ENCODE measurements at regions not wholly inside any gene's neighbourhood (a gene's known extent, or its start where the extent isn't known, plus 50 kb on each side); places are given as distances from the start of the nearest gene placed in this dataset.

- no peak for DNase-seq (ENCODE audit: low read depth)
- H3K4me3 ChIP-seq (ENCODE audit: low read depth, low read length): no peak overlapping the region
- no peak for TF ChIP-seq CTCF (IDR thresholded peaks at IDR 0.05; ENCODE audit: low read depth, low read length, missing control alignments)
Observed at GRCh38 chr2:48856144-48856543, 100.6 kb upstream of the LHCGR start.

- no peak overlapping the region for H3K4me3 ChIP-seq (ENCODE audit: low read depth, low read length)
- no peak for DNase-seq (ENCODE audit: low read depth)
- TF ChIP-seq CTCF (IDR thresholded peaks at IDR 0.05; ENCODE audit: low read depth, low read length, missing control alignments): no peak
Observed at GRCh38 chr2:48855142-48855541, 99.6 kb upstream of the LHCGR start.

GRCh38 chr2:48854681-48855080 is 99.2 kb upstream of the LHCGR start:
- no peak overlapping the region for H3K4me3 ChIP-seq (ENCODE audit: low read depth, low read length)
- no peak for TF ChIP-seq CTCF (IDR thresholded peaks at IDR 0.05; ENCODE audit: low read depth, low read length, missing control alignments)
- DNase-seq (ENCODE audit: low read depth): no peak

GRCh38 chr2:48852938-48853337 is 97.4 kb upstream of the LHCGR start:
- DNase-seq (ENCODE audit: low read depth): no peak
- TF ChIP-seq CTCF (IDR thresholded peaks at IDR 0.05; ENCODE audit: low read depth, low read length, missing control alignments): no peak

GRCh38 chr2:48851161-48851560 is 95.6 kb upstream of the LHCGR start:
- no peak for DNase-seq (ENCODE audit: low read depth)
- no peak overlapping the region for H3K4me3 ChIP-seq (ENCODE audit: low read depth, low read length)
- TF ChIP-seq CTCF (IDR thresholded peaks at IDR 0.05; ENCODE audit: low read depth, low read length, missing control alignments): no peak

More at GRCh38 chr2:48852938-48853337, 97.4 kb upstream of the LHCGR start:
- H3K4me3 ChIP-seq (ENCODE audit: low read depth, low read length): no peak overlapping the region

GRCh38 chr2:48849770-48850169 is 94.2 kb upstream of the LHCGR start:
- TF ChIP-seq CTCF (IDR thresholded peaks at IDR 0.05; ENCODE audit: low read depth, low read length, missing control alignments): no peak
- H3K4me3 ChIP-seq (ENCODE audit: low read depth, low read length): no peak overlapping the region
- no peak for DNase-seq (ENCODE audit: low read depth)

- DNase-seq (ENCODE audit: low read depth): no peak
- TF ChIP-seq CTCF (IDR thresholded peaks at IDR 0.05; ENCODE audit: low read depth, low read length, missing control alignments): no peak
- no peak overlapping the region for H3K4me3 ChIP-seq (ENCODE audit: low read depth, low read length)
Observed at GRCh38 chr2:48845684-48846083, 90.2 kb upstream of the LHCGR start.

Data from GM12864 (cell line).